Activated T-cell treated with anti-CD3 and anti-CD28 coated beads for 1 hour (primary cell): ENCODE measurements at regions not wholly inside any gene's neighbourhood (a gene's known extent, or its start where the extent isn't known, plus 50 kb on each side); places are given as distances from the start of the nearest gene placed in this dataset.

ENCODE experiments used
- DNase-seq: peaks from one replicate; pipeline ENCODE4 v3.0.0-alpha.2; 2020; ENCODE audit warnings: low read depth

DNA sequence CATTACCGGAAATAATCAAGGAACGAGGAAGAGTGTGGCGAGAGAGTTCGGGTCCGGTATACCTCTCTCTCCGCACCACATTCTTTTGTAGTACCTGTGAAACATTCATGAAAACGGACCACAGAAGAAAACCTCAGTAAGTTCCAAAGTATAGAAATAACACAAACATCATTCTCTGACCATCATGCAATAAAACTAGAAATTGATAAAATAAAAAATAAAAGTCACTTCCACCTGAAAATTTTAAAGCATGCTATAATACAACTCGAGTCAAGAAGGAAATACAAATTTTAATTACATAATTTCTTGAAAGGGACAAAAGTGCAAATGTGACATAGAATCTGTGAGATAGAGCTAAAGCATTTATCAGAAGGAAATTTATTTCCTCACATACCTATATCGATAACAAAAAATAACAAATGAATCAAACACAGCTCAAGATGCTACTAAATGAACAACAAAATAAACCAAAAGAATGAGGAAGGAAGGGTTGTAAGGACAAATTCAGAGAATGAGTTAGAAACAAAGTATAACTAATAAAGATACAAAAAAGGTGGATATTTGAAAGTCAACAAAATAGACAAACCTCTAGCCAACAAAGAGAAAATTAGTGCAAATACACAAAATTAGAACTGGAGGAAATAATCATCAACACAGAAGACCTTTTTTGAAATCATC lies 84.2 kb downstream of the TRIM27 start:
- no peak for DNase-seq

DNA sequence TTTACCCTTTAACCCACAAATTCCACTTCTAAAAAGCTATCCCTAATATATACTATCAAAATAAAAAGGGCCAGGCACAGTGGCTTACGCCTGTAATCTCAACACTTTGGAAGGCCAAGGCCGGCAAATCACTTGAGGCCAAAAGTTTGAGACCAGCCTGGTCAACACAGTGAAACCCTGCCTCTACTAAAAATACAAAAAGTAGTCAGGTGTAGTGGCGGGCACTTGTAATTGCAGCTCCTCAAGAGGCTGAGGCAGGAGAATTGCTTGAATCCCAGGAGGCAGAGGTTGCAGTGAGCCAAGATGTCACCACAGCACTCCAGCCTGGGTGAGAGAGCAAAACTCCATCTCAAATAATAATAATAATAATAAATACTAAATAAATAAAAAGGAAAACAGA lies 82.5 kb downstream of the TRIM27 start:
- DNase-seq: no peak

DNA sequence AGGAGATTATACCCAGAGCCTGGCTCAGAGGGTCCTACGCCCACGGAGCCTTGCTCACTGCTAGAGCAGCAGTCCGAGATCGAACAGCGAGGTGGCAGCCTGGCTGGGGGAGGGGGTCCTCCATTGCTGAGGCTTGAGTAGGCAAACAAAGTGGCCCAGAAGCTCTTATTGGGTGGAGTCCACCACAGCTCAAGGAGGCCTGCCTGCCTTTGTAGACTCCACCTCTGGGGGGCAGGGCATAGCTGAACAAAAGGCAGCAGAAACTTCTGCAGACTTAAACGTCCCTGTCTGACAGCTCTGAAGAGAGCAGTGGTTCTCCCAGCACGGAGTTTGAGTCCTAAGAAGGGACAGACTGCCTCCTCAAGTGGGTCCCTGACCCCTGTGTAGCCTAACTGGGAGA lies 75.0 kb downstream of the TRIM27 start:
- peak; percentile 33 for DNase-seq
